CD14-positive monocyte (primary cell): ENCODE measurements at regions not wholly inside any gene's neighbourhood (a gene's known extent, or its start where the extent isn't known, plus 50 kb on each side); places are given as distances from the start of the nearest gene placed in this dataset.

Experiments
- DNase-seq, 3 donors: peaks; one replicate each; pipeline ENCODE4 v3.0.0-alpha.2; 2011 to 2022
- H2AFZ ChIP-seq: 2 replicates; pipeline ENCODE4 v1.6.0; 2012; ENCODE audit warnings: mild to moderate bottlenecking, low read depth, low read length, inconsistent platforms; ENCODE audit not compliant: insufficient read depth, poor library complexity, severe bottlenecking
- H3K27ac ChIP-seq, 2 donors: 1 replicate in 1 of 2; 2 replicates in 1 of 2; pipeline ENCODE4 v1.5.1; 2012 to 2013; ENCODE audit warnings: low read length in 2 of 2, control low read depth in 1 of 2, inconsistent platforms in 1 of 2, low read depth in 1 of 2, mild to moderate bottlenecking in 1 of 2
- H3K27me3 ChIP-seq, 2 donors: one replicate each; pipeline versions ENCODE4 v1.6.0 to v1.6.1; 2011 to 2013; ENCODE audit warnings: low read length in 2 of 2; ENCODE audit not compliant: control insufficient read depth in 2 of 2, insufficient read depth in 2 of 2
- H3K36me3 ChIP-seq, 2 donors: replicated peaks in 1 of 2; 1 replicate in 1 of 2; 2 replicates in 1 of 2; pipeline versions ENCODE4 v1.5.1 to v1.6.1; 2012 to 2013; ENCODE audit warnings: low read length in 2 of 2, control low read depth in 1 of 2, inconsistent platforms in 1 of 2, mild to moderate bottlenecking in 1 of 2; ENCODE audit not compliant: insufficient read depth in 2 of 2, control insufficient read depth in 1 of 2
- H3K4me1 ChIP-seq, 2 donors: 1 replicate in 1 of 2; 2 replicates in 1 of 2; pipeline versions ENCODE4 v1.5.1 to v1.6.1; 2012 to 2013; ENCODE audit warnings: low read length in 2 of 2, control low read depth in 1 of 2, inconsistent platforms in 1 of 2, mild to moderate bottlenecking in 1 of 2, moderate library complexity in 1 of 2; ENCODE audit not compliant: insufficient read depth in 2 of 2, control insufficient read depth in 1 of 2
- H3K4me2 ChIP-seq: replicated peaks from 2 replicates; pipeline ENCODE3; 2012; ENCODE audit warnings: low read length, moderate library complexity, mild to moderate bottlenecking; ENCODE audit not compliant: poor library complexity, severe bottlenecking; ENCODE audit errors: extremely low read depth
- H3K4me3 ChIP-seq, 3 experiments: fragments of 200-600 bp in 1 of 3; sonication (generic) in 1 of 3; replicated peaks in 1 of 3; 1 replicate in 2 of 3; 2 replicates in 1 of 3; pipeline ENCODE4 v1.5.1; 2011 to 2013; ENCODE audit warnings: low read length in 3 of 3, mild to moderate bottlenecking in 3 of 3, control low read depth in 2 of 3, low read depth in 2 of 3, inconsistent platforms in 1 of 3, moderate library complexity in 1 of 3
- H3K79me2 ChIP-seq: 2 replicates; pipeline ENCODE4 v1.6.0; 2012; ENCODE audit warnings: mild to moderate bottlenecking, control low read depth, inconsistent platforms, low read length, moderate library complexity; ENCODE audit not compliant: insufficient read depth
- H3K9ac ChIP-seq: 2 replicates; pipeline ENCODE4 v1.6.0; 2017; ENCODE audit warnings: low read length, mild to moderate bottlenecking; ENCODE audit not compliant: insufficient read depth, poor library complexity, severe bottlenecking
- H3K9me3 ChIP-seq, 2 donors: replicated peaks in 1 of 2; 1 replicate in 1 of 2; 2 replicates in 1 of 2; pipeline versions ENCODE4 v1.5.1 to v1.6.1; 2012 to 2013; ENCODE audit warnings: low read length in 2 of 2, control low read depth in 1 of 2; ENCODE audit not compliant: control insufficient read depth in 1 of 2, insufficient read depth in 1 of 2
- H4K20me1 ChIP-seq: 2 replicates; pipeline ENCODE4 v1.6.0; 2012; ENCODE audit warnings: mild to moderate bottlenecking, low read length, control low read depth, moderate library complexity; ENCODE audit not compliant: insufficient read depth
- H3K27ac Mint-ChIP-seq, 7 donors: one replicate each; pipeline ENCODE4 v1.8.0; 2020; ENCODE audit warnings: mild to moderate bottlenecking in 7 of 7, mixed read lengths in 7 of 7, moderate library complexity in 6 of 7, inconsistent platforms in 2 of 7
- H3K27me3 Mint-ChIP-seq, 3 donors: one replicate each; pipeline ENCODE4 v1.8.0; 2021 to 2022; ENCODE audit warnings: low read depth in 3 of 3, mild to moderate bottlenecking in 3 of 3, mixed read lengths in 3 of 3, moderate library complexity in 3 of 3, inconsistent platforms in 1 of 3
- H3K36me3 Mint-ChIP-seq, 2 donors: one replicate each; pipeline ENCODE4 v1.8.0; 2020; ENCODE audit warnings: mixed read lengths in 2 of 2, inconsistent platforms in 1 of 2, mild to moderate bottlenecking in 1 of 2
- H3K4me1 Mint-ChIP-seq: one replicate; pipeline ENCODE4 v1.8.0; 2020; ENCODE audit warnings: mild to moderate bottlenecking, mixed read lengths
- H3K4me3 Mint-ChIP-seq, 2 donors: one replicate each; pipeline ENCODE4 v1.8.0; 2020; ENCODE audit warnings: mild to moderate bottlenecking in 2 of 2, mixed read lengths in 2 of 2, moderate library complexity in 1 of 2
- H3K9me3 Mint-ChIP-seq, 7 donors: one replicate each; pipeline ENCODE4 v1.8.0; 2020 to 2022; ENCODE audit warnings: mixed read lengths in 7 of 7, mild to moderate bottlenecking in 6 of 7, moderate library complexity in 6 of 7, inconsistent platforms in 2 of 7
- CTCF ChIP-seq: fragments of 200-600 bp; IDR thresholded peaks from one replicate; pipeline ENCODE4 v1.8.0; 2022; ENCODE audit warnings: antibody characterized with exemption, mild to moderate bottlenecking
- WGBS: methylation state at CpG from one replicate; pipeline ENCODE4 v1.1.5; 2013; ENCODE audit warnings: missing lambda C conversion rate; ENCODE audit not compliant: insufficient coverage; 5-methylcytosine and 5-hydroxymethylcytosine counted together
- intact Hi-C, 2 donors: fragments of 100-400 bp; cut with micrococcal nuclease; formaldehyde crosslinking; loops; one replicate each; pipeline versions ENCODE4 v1.15.0 to v1.15.1; 2023

GRCh38 chrX:35670889-35671288 is 127.3 kb upstream of the MAGEB16 start:
- H2AFZ ChIP-seq = no peak overlapping the region
- Mint-ChIP-seq H3K4me1 (no peaks in the 10 kb centered on the region), H3K9me3 (peaks cover 0 to 3% (median 0%) of the 10 kb centered on the region in 7 donors), H3K4me3 (no peak overlapping the region), H3K27me3 (peaks cover 1 to 2% (median 1%) of the 10 kb centered on the region in 3 donors), H3K36me3 (no peaks in the 10 kb centered on the region), H3K27ac (no peak overlapping the region)
- H3K4me2 ChIP-seq = no peak overlapping the region
- DNase-seq = no peak
- H3K79me2 ChIP-seq = no peaks in the 10 kb centered on the region
- H3K27ac ChIP-seq = no peak overlapping the region
- H3K27me3 ChIP-seq = no peaks in the 10 kb centered on the region
- H3K4me1 ChIP-seq = no peaks in the 10 kb centered on the region
- no peak overlapping the region for H3K4me3 ChIP-seq
- H3K9me3 ChIP-seq = no peaks in the 10 kb centered on the region
- intact Hi-C loops = no loop called here
- WGBS = no CpG with 5 or more reads among the region's 5 CpGs
- H3K9ac ChIP-seq = no peak overlapping the region
- H4K20me1 ChIP-seq = no peaks in the 10 kb centered on the region
- no peaks in the 10 kb centered on the region for H3K36me3 ChIP-seq
- no peak for TF ChIP-seq CTCF

DNA sequence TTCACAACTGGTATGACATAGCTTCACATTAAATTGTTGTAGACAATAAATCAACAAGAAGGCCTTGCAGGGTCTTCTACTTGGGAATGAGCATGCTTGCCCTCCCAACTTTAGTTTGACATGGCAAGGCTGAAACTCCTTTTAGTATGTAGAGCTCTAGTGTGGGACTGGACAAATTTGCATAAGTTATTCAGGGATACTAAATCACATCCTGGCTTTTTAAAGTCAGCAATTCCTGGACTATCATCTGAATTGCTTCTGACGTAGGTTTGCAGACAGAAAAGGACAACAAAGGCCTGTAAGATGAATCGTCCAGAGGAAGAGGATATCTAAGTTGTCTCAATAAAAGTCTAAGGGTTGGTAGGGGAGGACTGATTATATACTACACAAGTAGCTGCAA is 123.0 kb upstream of the MAGEB16 start:
- Histone ChIP-seq H3K4me1 (no peaks in the 10 kb centered on the region), H3K79me2 (no peaks in the 10 kb centered on the region), H2AFZ (no peak overlapping the region), H3K36me3 (no peaks in the 10 kb centered on the region), H4K20me1 (no peaks in the 10 kb centered on the region), H3K4me2 (no peak overlapping the region), H3K9me3 (no peaks in the 10 kb centered on the region), H3K27ac (no peak overlapping the region), H3K9ac (no peak overlapping the region), H3K27me3 (no peaks in the 10 kb centered on the region), H3K4me3 (no peak overlapping the region)
- no peak for DNase-seq
- intact Hi-C loops = no loop called here
- peaks cover 0 to 4% (median 2%) of the 10 kb centered on the region in 3 donors for H3K27me3 Mint-ChIP-seq
- no peak for TF ChIP-seq CTCF
- no peaks in the 10 kb centered on the region for H3K36me3 Mint-ChIP-seq
- peaks cover 0 to 8% (median 0%) of the 10 kb centered on the region in 7 donors for H3K9me3 Mint-ChIP-seq
- no peaks in the 10 kb centered on the region for H3K4me1 Mint-ChIP-seq
- no peak overlapping the region for H3K4me3 Mint-ChIP-seq
- WGBS = no CpG with 5 or more reads among the region's 2 CpGs
- H3K27ac Mint-ChIP-seq = no peak overlapping the region
